Subcutaneous abdominal adipose tissue (tissue), 5 donors: ENCODE measurements at regions not wholly inside any gene's neighbourhood (a gene's known extent, or its start where the extent isn't known, plus 50 kb on each side); places are given as distances from the start of the nearest gene placed in this dataset.
"Not testable (repeated sequence)": the region's sequence is repeated elsewhere in the genome, so short reads cannot be mapped to it uniquely, and the experiment has no call there.

Source experiments
- H3K27ac ChIP-seq: one replicate; pipeline ENCODE4 v1.7.0; 2013; ENCODE audit warnings: low read depth, mild to moderate bottlenecking, inconsistent platforms, low read length, moderate library complexity
- H3K27me3 ChIP-seq, 5 donors: one replicate each; pipeline ENCODE4 v1.7.0; 2013; ENCODE audit warnings: low read length in 5 of 5, inconsistent platforms in 1 of 5; ENCODE audit not compliant: control insufficient read depth in 5 of 5, insufficient read depth in 4 of 5
- H3K36me3 ChIP-seq, 5 donors: one replicate each; pipeline ENCODE4 v1.7.0; 2013; ENCODE audit warnings: low read length in 5 of 5; ENCODE audit not compliant: control insufficient read depth in 5 of 5, insufficient read depth in 5 of 5
- H3K4me1 ChIP-seq, 5 donors: one replicate each; pipeline ENCODE4 v1.7.0; 2013; ENCODE audit warnings: low read length in 5 of 5, mild to moderate bottlenecking in 3 of 5, moderate library complexity in 1 of 5; ENCODE audit not compliant: control insufficient read depth in 5 of 5, insufficient read depth in 5 of 5
- H3K4me3 ChIP-seq, 5 donors: one replicate each; pipeline ENCODE4 v1.7.0; 2013; ENCODE audit warnings: low read length in 5 of 5, low read depth in 1 of 5
- H3K9ac ChIP-seq, 5 donors: one replicate each; pipeline ENCODE4 v1.7.0; 2013; ENCODE audit warnings: low read length in 5 of 5, mild to moderate bottlenecking in 4 of 5, moderate library complexity in 3 of 5
- H3K9me3 ChIP-seq, 5 donors: one replicate each; pipeline ENCODE4 v1.7.0; 2013; ENCODE audit warnings: low read length in 5 of 5; ENCODE audit not compliant: control insufficient read depth in 5 of 5
- donor health status: healthy.
- donor health status: healthy.
- donor health status: healthy.
- donor health status: healthy.
- donor health status: healthy.

DNA sequence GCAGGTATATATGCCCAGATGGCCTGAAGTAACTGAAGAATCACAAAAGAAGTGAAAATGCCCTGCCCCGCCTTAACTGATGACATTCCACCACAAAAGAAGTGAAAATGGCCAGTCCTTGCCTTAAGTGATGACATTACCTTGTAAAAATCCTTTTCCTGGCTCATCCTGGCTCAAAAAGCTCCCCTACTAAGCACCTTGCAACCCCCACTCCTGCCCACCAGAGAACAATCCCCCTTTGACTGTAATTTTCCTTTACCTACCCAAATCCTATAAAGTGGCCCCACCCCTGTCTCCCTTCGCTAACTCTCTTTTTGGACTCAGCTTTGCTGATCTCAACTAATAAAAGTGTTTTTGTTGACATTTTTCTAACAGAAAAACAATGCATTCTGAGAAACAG, 385.4 kb upstream of the CXADR start:
- H3K9me3 ChIP-seq, H3K4me1 ChIP-seq, H3K27ac ChIP-seq, H3K4me3 ChIP-seq, H3K9ac ChIP-seq, H3K36me3 ChIP-seq, H3K27me3 ChIP-seq: not testable (repeated sequence)

- Histone ChIP-seq H3K9ac (no peak overlapping the region), H3K4me3 (no peak overlapping the region), H3K4me1 (peaks cover 0 to 5% (median 0%) of the 10 kb centered on the region in 5 donors), H3K27ac (no peak overlapping the region), H3K36me3 (no peaks in the 10 kb centered on the region), H3K9me3 (peaks cover 0 to 5% (median under 1%) of the 10 kb centered on the region in 5 donors), H3K27me3 (no peaks in the 10 kb centered on the region)
Observed at GRCh38 chr21:17128132-17128531, 384.7 kb upstream of the CXADR start.

DNA sequence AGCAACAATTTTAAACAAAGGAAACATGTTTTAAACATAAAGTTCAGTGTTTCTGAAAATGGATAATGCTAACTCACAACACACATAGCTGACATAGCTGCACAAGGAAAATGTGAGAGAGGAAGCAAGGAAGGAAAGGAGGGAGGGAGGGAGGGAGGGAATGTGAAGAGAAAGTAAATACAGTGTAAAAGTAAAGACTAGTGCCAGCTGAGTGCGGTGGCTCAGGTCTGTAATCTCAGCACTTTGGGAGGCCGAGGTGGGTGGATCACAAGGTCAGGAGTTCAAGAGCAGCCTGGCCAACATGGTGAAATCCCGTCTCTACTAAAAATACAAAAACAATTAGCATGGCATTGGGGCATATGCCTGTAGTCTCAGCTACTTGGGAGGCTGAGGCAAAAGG, 373.7 kb upstream of the CXADR start:
- H3K36me3 ChIP-seq, H3K27ac ChIP-seq, H3K27me3 ChIP-seq, H3K9me3 ChIP-seq: not testable (repeated sequence)
- Histone ChIP-seq H3K4me1 (peaks cover 0 to 11% (median 4%) of the 10 kb centered on the region in 5 donors), H3K9ac (peak overlapping the region in 1 of 5 donors; percentile 25), H3K4me3 (peak overlapping the region; percentile 36 to 73 (median 53))

- Histone ChIP-seq H3K27me3 (no peaks in the 10 kb centered on the region), H3K9ac (peak overlapping the region in 3 of 5 donors; percentile 25 to 53 (median 26)), H3K4me1 (peaks cover 0 to 11% (median 4%) of the 10 kb centered on the region in 5 donors), H3K4me3 (peak overlapping the region; percentile 36 to 73 (median 53)), H3K27ac (no peak overlapping the region), H3K9me3 (no peaks in the 10 kb centered on the region), H3K36me3 (no peaks in the 10 kb centered on the region)
Observed at GRCh38 chr21:17139696-17140095, 373.1 kb upstream of the CXADR start.

DNA sequence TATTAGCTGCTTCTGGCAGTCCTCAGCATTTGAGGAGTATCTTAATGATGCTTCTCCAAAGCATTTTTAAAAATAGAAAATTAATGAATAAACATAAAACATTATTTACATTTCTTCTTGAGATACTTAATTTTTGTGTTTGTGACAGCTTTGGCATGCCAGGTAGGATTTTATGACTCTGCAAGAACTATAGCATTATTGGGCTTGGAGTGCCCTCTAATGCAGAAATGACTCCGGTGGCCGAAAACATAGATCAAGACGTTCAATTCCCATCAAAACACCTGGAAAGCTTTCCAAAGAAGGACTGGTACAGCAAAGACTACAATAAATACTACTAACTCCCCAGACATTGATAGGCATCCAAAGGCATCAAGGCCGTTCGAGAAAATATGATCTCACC, 366.4 kb upstream of the CXADR start:
- H3K36me3 ChIP-seq = no peaks in the 10 kb centered on the region
- H3K9me3 ChIP-seq = no peaks in the 10 kb centered on the region
- H3K4me1 ChIP-seq = peaks cover 0 to 4% (median 0%) of the 10 kb centered on the region in 5 donors
- no peak overlapping the region for H3K27ac ChIP-seq
- no peaks in the 10 kb centered on the region for H3K27me3 ChIP-seq
- no peak overlapping the region for H3K9ac ChIP-seq
- H3K4me3 ChIP-seq = no peak overlapping the region

DNA sequence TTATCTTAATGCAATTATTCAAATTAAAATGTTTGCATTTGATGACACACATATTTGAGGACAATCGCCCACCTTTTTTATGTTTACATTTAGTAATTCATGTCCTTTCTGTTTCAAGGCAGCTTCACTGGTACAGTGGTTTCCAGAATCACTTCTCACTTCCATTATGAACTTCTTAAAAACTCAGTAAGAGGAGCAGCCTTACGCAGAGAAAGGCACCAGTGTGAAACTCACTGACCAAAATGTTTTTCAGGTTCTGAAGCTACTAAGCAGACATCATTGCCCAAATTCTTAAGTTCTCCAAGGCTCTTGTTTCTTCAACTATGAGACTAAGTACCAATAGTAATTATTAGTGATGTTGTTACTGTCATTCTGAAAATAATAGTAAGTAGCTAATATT, 353.1 kb upstream of the CXADR start:
- H3K4me3 ChIP-seq = no peak overlapping the region
- peaks cover 0 to 2% (median 0%) of the 10 kb centered on the region in 5 donors for H3K9me3 ChIP-seq
- H3K4me1 ChIP-seq = no peaks in the 10 kb centered on the region
- H3K27me3 ChIP-seq = no peaks in the 10 kb centered on the region
- H3K36me3 ChIP-seq = no peaks in the 10 kb centered on the region
- H3K27ac ChIP-seq = no peak overlapping the region
- no peak overlapping the region for H3K9ac ChIP-seq

- Histone ChIP-seq H3K9me3 (peaks cover 0 to 5% (median 2%) of the 10 kb centered on the region in 5 donors), H3K27ac (no peak overlapping the region), H3K4me3 (no peak overlapping the region), H3K9ac (no peak overlapping the region), H3K27me3 (no peaks in the 10 kb centered on the region), H3K36me3 (no peaks in the 10 kb centered on the region), H3K4me1 (no peaks in the 10 kb centered on the region)
Observed at GRCh38 chr21:17185674-17186073, 327.2 kb upstream of the CXADR start.

- Histone ChIP-seq H3K9me3 (peaks cover 0 to 17% (median 11%) of the 10 kb centered on the region in 5 donors), H3K27ac (no peak overlapping the region), H3K27me3 (no peaks in the 10 kb centered on the region), H3K9ac (no peak overlapping the region), H3K4me1 (no peaks in the 10 kb centered on the region), H3K4me3 (no peak overlapping the region), H3K36me3 (no peaks in the 10 kb centered on the region)
Observed at GRCh38 chr21:17189963-17190362, 322.9 kb upstream of the CXADR start.

DNA sequence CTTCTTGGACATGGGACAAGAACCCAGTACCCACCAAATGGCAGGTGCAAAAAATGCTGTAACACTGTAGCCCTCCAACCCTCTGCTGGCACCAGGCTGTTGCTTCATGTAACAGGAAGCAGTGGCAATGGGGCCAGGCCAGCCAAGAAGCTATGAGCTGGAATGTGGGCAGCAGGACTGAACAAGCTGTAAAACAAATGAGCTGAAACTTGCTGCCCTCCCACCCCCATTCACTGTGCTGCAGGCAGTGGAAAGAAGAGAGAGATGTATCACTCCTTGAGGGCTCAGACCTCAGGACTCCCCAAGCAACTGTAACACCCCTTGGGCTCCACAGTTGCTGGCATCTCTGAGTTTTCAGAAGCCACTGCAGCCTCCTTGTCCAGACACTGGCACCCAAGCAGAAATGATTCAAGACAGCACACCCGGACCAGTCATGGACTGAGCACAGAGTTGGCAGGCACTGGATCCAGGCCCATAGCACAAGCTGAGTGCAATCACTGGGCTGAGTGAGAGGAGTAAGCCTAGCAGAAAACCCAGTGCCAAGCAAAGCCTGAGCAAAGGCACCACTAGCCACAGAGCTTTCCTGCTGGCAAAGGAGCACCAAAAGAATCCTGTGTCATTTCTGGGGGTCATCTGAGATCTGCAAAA, 321.4 kb upstream of the CXADR start:
- Histone ChIP-seq H3K36me3 (no peaks in the 10 kb centered on the region), H3K4me3 (peak overlapping the region in 3 of 5 donors; percentile 17 to 40 (median 22)), H3K9me3 (peaks cover 0 to 14% (median 11%) of the 10 kb centered on the region in 5 donors), H3K9ac (no peak overlapping the region), H3K27me3 (no peaks in the 10 kb centered on the region), H3K27ac (no peak overlapping the region), H3K4me1 (peaks cover 0 to 8% (median 0%) of the 10 kb centered on the region in 5 donors)

GRCh38 chr21:17195351-17195750, 317.5 kb upstream of the CXADR start:
- H3K4me1 ChIP-seq = peaks cover 0 to 19% (median 2%) of the 10 kb centered on the region in 5 donors
- no peak overlapping the region for H3K9ac ChIP-seq
- H3K4me3 ChIP-seq = no peak overlapping the region

More at GRCh38 chr21:17195351-17195750, 317.5 kb upstream of the CXADR start:
- H3K36me3 ChIP-seq = no peaks in the 10 kb centered on the region
- H3K27me3 ChIP-seq = no peaks in the 10 kb centered on the region
- H3K9me3 ChIP-seq = peaks cover 0 to 14% (median 11%) of the 10 kb centered on the region in 5 donors
- no peak overlapping the region for H3K27ac ChIP-seq
